ENCODE measurements at regions not wholly inside any gene's neighbourhood (a gene's known extent, or its start where the extent isn't known, plus 50 kb on each side); places are given as distances from the start of the nearest gene placed in this dataset.

- H3K27me3 ChIP-seq (ENCODE audit: control insufficient read depth in 2 of 2, insufficient read depth in 2 of 2, low read length in 2 of 2), result no peaks in the 10 kb centered on the region
- no peak overlapping the region for H3K9ac ChIP-seq (ENCODE audit: insufficient read depth, low read length, poor library complexity, severe bottlenecking)
- H3K4me2 ChIP-seq (replicated peaks; ENCODE audit: extremely low read depth, low read length, poor library complexity, severe bottlenecking), result no peak overlapping the region
- H4K20me1 ChIP-seq (ENCODE audit: insufficient read depth, low read length), result no peaks in the 10 kb centered on the region
- intact Hi-C loops (cut with micrococcal nuclease), result no loop called here
- Mint-ChIP-seq H3K4me1 (no peaks in the 10 kb centered on the region), H3K27ac (no peak overlapping the region), H3K27me3 (ENCODE audit: low read depth in 3 of 3) (no peaks in the 10 kb centered on the region), H3K36me3 (no peaks in the 10 kb centered on the region), H3K9me3 (peaks cover 2 to 7% (median 5%) of the 10 kb centered on the region in 7 donors), H3K4me3 (no peak overlapping the region)
- H3K27ac ChIP-seq (ENCODE audit: low read depth in 1 of 2, low read length in 2 of 2), result no peak overlapping the region
- no peak for TF ChIP-seq CTCF (IDR thresholded peaks at IDR 0.05)
- no peak for DNase-seq
- H3K9me3 ChIP-seq (replicated peaks in 1 of 2; ENCODE audit: control insufficient read depth in 1 of 2, insufficient read depth in 1 of 2, low read length in 2 of 2), result peaks cover 8 to 18% of the 10 kb centered on the region in 2 donors
- H3K79me2 ChIP-seq (ENCODE audit: insufficient read depth, low read length), result no peaks in the 10 kb centered on the region
- no peaks in the 10 kb centered on the region for H3K4me1 ChIP-seq (ENCODE audit: control insufficient read depth in 1 of 2, insufficient read depth in 2 of 2, low read length in 2 of 2)
- no peak overlapping the region for H2AFZ ChIP-seq (ENCODE audit: insufficient read depth, low read depth, low read length, poor library complexity, severe bottlenecking)
- H3K36me3 ChIP-seq (replicated peaks in 1 of 2; ENCODE audit: control insufficient read depth in 1 of 2, insufficient read depth in 2 of 2, low read length in 2 of 2), result no peaks in the 10 kb centered on the region
- H3K4me3 ChIP-seq (replicated peaks in 1 of 3; ENCODE audit: low read depth in 2 of 3, low read length in 3 of 3), result no peak overlapping the region
- no CpG with 5 or more reads among the region's 6 CpGs for WGBS (ENCODE audit: insufficient coverage)
These were observed 1349.3 kb downstream of the OTOL1 start for GRCh38 chr3:162845918-162846317.

GRCh38 chr3:162847511-162847910 lies 1350.9 kb downstream of the OTOL1 start:
- no peaks in the 10 kb centered on the region for H3K27me3 ChIP-seq (ENCODE audit: control insufficient read depth in 2 of 2, insufficient read depth in 2 of 2, low read length in 2 of 2)
- Mint-ChIP-seq H3K9me3 (peaks cover 2 to 10% (median 6%) of the 10 kb centered on the region in 7 donors), H3K4me1 (no peaks in the 10 kb centered on the region), H3K36me3 (no peaks in the 10 kb centered on the region), H3K27ac (no peak overlapping the region), H3K27me3 (ENCODE audit: low read depth in 3 of 3) (no peaks in the 10 kb centered on the region), H3K4me3 (no peak overlapping the region)
- no peak overlapping the region for H3K9ac ChIP-seq (ENCODE audit: insufficient read depth, low read length, poor library complexity, severe bottlenecking)
- H3K4me2 ChIP-seq (replicated peaks; ENCODE audit: extremely low read depth, low read length, poor library complexity, severe bottlenecking), result no peak overlapping the region
- H3K4me3 ChIP-seq (replicated peaks in 1 of 3; ENCODE audit: low read depth in 2 of 3, low read length in 3 of 3), result no peak overlapping the region
- no peak for TF ChIP-seq CTCF (IDR thresholded peaks at IDR 0.05)
- intact Hi-C loops (cut with micrococcal nuclease), result no loop called here
- no peaks in the 10 kb centered on the region for H3K36me3 ChIP-seq (replicated peaks in 1 of 2; ENCODE audit: control insufficient read depth in 1 of 2, insufficient read depth in 2 of 2, low read length in 2 of 2)
- no peaks in the 10 kb centered on the region for H3K4me1 ChIP-seq (ENCODE audit: control insufficient read depth in 1 of 2, insufficient read depth in 2 of 2, low read length in 2 of 2)
- no peaks in the 10 kb centered on the region for H4K20me1 ChIP-seq (ENCODE audit: insufficient read depth, low read length)
- peaks cover 8 to 18% of the 10 kb centered on the region in 2 donors for H3K9me3 ChIP-seq (replicated peaks in 1 of 2; ENCODE audit: control insufficient read depth in 1 of 2, insufficient read depth in 1 of 2, low read length in 2 of 2)
- no peak overlapping the region for H3K27ac ChIP-seq (ENCODE audit: low read depth in 1 of 2, low read length in 2 of 2)
- no peaks in the 10 kb centered on the region for H3K79me2 ChIP-seq (ENCODE audit: insufficient read depth, low read length)
- no peak for DNase-seq
- no peak overlapping the region for H2AFZ ChIP-seq (ENCODE audit: insufficient read depth, low read depth, low read length, poor library complexity, severe bottlenecking)

Measured in CD14-positive monocyte (primary cell).